AG08396 (cell line): ENCODE measurements at regions not wholly inside any gene's neighbourhood (a gene's known extent, or its start where the extent isn't known, plus 50 kb on each side); places are given as distances from the start of the nearest gene placed in this dataset.

Experiments
- DNase-seq: peaks from one replicate; pipeline ENCODE4 v3.0.0; 2012; ENCODE audit warnings: low spot score, mixed read lengths

DNA sequence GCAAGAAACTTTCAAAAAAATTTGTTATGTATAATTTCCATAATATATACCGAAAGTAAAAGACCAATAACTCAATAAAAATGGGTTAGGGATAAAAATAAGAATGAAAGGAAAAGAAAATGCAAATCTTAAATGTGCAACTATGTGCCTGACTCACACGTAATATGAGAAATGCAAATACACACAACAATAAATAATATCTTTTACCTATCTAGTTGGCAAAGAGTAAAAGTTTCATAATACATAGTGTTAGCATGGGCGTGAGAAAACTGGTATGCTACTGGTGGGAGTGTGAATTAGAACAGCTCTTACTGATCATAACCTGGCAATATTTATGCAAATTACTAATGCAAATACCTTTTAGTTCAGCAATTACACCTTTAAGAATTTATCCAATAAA is 438.5 kb upstream of the CITED2 start:
- DNase-seq = no peak

- DNase-seq = peak; percentile 12
Observed at GRCh38 chr6:139801571-139802321, 427.3 kb upstream of the CITED2 start.

GRCh38 chr6:139800837-139801236 is 426.4 kb upstream of the CITED2 start:
- no peak for DNase-seq

DNA sequence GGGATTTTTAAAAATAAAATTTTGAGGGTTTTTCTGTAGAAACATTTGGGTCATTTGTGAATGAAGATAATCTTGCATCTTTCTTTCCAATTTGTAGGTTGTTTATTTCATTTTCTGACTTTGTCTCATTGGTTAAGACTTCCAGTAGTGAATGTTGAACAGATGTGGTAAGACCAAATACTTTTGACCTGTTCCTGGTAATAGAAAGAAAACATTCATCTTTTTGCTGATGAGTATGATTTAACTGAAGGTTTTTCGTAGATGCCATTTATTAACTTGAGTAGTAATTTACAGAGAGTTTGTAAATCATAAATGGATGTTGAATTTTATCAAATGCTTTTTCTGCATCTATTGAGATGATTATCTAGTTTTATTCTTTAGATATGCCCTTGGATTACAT is 416.1 kb upstream of the CITED2 start:
- DNase-seq = no peak

DNA sequence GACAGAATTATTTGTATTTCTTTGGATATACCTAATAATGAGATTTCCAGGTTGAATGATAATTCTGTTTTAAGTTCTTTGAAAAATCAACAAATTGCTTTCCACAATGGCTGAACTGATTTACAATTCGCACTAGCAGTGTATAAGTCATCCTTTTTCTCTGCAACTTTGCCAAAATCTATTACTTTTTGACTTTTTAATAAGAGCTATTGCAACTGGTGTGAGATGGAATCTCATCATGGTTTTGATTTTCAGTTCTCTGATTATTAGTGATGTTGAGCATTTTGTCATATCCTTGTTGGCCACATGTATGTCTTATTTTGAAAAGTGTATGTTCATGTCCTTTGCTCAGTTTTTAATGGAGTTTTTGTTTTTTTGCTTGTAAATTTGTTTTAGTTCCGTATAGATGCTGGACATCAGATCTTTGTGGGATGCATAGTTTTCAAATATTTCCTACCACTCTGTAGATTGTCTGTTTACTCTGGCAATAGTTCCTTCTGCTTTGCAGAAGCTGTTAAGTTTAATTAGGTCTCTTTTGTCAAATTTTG is 409.8 kb upstream of the CITED2 start:
- no peak for DNase-seq

GRCh38 chr6:139779988-139780774 is 405.7 kb upstream of the CITED2 start:
- DNase-seq = no peak

- DNase-seq = peak; percentile 17
Observed at GRCh38 chr6:139778688-139779087, 404.2 kb upstream of the CITED2 start.

GRCh38 chr6:139778106-139778505 is 403.7 kb upstream of the CITED2 start:
- no peak for DNase-seq

DNA sequence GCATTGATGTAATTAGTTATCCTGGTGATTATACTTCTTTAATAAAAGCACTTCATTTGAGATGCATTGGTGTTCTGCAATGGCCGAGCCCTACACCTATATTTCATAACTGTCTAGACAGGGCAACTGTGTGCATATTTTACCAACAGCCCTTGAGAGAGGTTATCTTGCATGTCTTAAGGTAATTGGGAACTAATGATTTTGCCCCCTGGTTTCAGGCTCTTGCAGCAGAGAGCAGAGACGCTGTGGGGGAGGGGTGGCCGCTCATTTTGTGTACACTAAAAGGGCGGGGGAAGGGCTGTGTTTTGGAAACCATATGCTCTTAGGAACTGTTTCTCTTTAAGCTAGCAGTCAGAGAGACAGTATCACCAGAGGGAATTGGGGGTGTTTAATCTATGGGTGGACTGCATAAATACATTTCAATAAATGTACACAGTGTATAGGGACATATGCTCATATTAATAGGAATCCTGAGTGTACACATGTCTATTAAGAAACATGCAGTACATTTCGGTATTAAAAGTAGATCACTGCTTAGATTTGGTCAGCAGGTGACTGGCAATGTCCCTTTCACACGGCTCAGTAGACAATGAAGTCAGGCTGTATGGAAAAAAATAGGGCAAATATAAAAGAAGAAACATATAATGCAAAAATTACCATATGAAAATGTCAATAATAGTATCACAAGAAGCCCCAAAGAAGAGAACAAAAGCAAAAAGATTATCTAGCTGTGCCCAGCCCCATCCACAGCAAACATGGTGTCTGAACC is 402.9 kb upstream of the CITED2 start:
- DNase-seq = no peak

DNA sequence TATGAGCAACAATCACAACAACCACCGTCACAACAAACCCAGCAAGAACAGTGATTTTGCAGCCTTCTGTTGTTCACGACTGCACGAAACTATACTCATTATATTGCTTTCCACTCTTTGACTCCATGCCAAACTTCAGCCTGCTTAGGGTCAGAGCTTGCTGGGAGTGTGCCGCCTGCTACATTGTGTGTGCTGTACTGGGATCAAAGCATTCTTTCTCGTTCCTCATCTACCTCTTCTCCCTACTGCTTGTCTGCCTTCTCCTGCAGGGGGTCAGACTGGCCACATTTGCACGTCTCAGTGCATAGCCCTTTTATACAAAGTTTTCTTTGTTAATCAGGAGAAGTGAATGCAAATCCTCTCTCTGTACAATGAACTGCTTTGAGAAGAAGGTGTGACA is 401.6 kb upstream of the CITED2 start:
- no peak for DNase-seq

- no peak for DNase-seq
Observed at GRCh38 chr6:139768196-139768595, 393.7 kb upstream of the CITED2 start.

GRCh38 chr6:139766796-139767195 is 392.3 kb upstream of the CITED2 start:
- DNase-seq = no peak

GRCh38 chr6:139765825-139766285 is 391.4 kb upstream of the CITED2 start:
- peak; percentile 16 for DNase-seq

DNA sequence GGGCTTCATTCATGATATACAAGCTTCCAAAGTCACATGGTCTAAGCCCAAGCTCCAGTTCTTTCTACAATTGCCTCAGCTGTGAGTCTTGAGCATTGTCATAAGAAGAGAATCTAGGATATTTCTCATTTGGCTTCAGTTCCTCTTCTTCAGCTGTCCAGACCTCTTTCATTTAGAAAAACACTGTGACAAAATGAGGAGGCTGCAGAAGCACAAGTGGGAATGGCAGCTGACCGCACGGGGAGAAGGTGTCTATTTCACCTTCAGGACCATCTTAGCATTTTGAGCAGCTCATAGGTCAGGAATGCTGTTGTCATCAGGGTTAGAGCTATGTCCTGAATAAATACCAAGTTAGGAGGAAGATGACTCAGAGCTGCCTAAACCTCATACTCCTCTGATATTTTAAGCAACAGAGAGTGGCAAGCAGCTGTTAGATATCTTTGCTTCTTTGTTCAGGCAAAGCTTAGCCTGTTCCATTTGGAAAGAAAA is 390.1 kb upstream of the CITED2 start:
- peak; percentile 70 for DNase-seq

GRCh38 chr6:139763468-139764210 is 389.2 kb upstream of the CITED2 start:
- DNase-seq = no peak

DNA sequence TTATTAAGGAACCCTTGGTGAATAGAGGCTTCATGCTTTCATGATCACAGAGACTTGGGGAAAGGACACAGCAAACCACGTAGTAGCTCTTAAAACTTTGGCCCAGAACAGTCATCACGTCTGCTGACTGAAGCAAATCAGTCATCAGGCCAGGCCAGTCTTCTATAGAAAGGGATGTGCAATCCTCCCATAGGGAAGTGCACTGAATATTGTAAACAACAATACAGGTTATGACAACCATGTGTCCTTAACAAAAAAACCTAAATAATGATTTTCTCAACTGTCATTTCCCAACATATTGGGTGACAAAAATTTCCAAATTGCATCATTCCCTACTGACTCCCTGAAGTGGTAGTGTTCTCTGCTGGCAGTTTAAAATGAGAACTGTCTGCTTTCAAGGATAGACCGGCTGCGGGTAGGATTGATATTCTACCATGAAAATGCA is 388.2 kb upstream of the CITED2 start:
- no peak for DNase-seq

GRCh38 chr6:139760128-139760527 is 385.7 kb upstream of the CITED2 start:
- DNase-seq = no peak

- DNase-seq = no peak
Observed at GRCh38 chr6:139759086-139759485, 384.6 kb upstream of the CITED2 start.

DNA sequence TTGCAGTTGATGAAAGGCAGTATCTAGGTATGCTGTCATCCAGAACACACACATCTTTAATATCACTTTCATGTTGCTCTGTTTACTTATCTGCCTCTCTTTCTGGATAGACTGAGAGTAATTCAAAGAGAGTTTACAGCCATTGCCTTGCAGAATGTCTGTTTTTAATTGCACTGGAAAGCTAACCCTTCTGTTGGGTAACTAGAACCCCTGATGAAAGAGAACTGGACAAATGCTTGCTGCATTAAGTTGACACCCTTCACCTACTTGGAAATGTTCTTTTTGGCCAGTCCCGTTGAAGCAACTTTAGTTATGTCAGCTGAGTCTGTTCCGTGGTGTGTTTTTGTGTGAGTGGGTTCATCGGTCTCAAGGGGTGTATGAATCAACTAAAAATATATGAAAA is 383.8 kb upstream of the CITED2 start:
- no peak for DNase-seq

GRCh38 chr6:139757784-139758183 is 383.3 kb upstream of the CITED2 start:
- DNase-seq = no peak

DNA sequence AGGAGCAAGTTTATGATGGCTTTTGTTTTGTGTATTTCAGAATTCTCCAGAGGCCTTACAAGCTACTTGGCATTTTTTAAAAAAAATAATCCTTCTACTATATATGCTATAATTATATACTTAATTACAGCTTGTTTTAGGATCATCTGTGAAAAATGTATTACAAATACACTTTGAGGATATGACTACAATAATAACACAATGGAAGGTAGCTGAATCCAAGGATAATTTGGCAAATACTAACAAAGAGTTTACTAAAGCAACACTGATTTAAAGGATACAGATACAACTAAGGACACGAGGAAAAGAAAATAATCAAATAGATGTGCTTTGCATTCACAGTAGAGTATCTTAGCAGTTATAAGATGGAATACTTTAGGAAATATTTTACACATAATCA is 381.9 kb upstream of the CITED2 start:
- DNase-seq = no peak
